ENCODE measurements at regions not wholly inside any gene's neighbourhood (a gene's known extent, or its start where the extent isn't known, plus 50 kb on each side); places are given as distances from the start of the nearest gene placed in this dataset.

- DNase-seq = no peak
Observed at GRCh38 chr3:25117005-25117593, 311.0 kb upstream of the RARB start.

GRCh38 chr3:25119682-25120081 is 308.4 kb upstream of the RARB start:
- DNase-seq = no peak

- DNase-seq = no peak
Observed at GRCh38 chr3:25120665-25121064, 307.4 kb upstream of the RARB start.

- no peak for DNase-seq
Observed at GRCh38 chr3:25125201-25125600, 302.9 kb upstream of the RARB start.

GRCh38 chr3:25128735-25129134 is 299.3 kb upstream of the RARB start:
- no peak for DNase-seq

- DNase-seq = no peak
Observed at GRCh38 chr3:25130724-25131520, 297.1 kb upstream of the RARB start.

- no peak for DNase-seq
Observed at GRCh38 chr3:25133588-25133987, 294.5 kb upstream of the RARB start.

- DNase-seq = no peak
Observed at GRCh38 chr3:25137606-25138005, 290.5 kb upstream of the RARB start.

GRCh38 chr3:25139267-25139666 is 288.8 kb upstream of the RARB start:
- DNase-seq = no peak

GRCh38 chr3:25142609-25143355 is 285.3 kb upstream of the RARB start:
- peak in 1 of 3 experiments; percentile 5 for DNase-seq

GRCh38 chr3:25143356-25144025 is 284.6 kb upstream of the RARB start:
- no peak for DNase-seq

GRCh38 chr3:25144430-25144829 is 283.6 kb upstream of the RARB start:
- peak in 1 of 3 experiments; percentile 28 for DNase-seq

GRCh38 chr3:25145176-25145575 is 282.9 kb upstream of the RARB start:
- no peak for DNase-seq

- DNase-seq = no peak
Observed at GRCh38 chr3:25150199-25150598, 277.9 kb upstream of the RARB start.

- peak in 1 of 3 experiments; percentile 19 for DNase-seq
Observed at GRCh38 chr3:25151281-25151902, 276.7 kb upstream of the RARB start.

GRCh38 chr3:25151903-25152295 is 276.2 kb upstream of the RARB start:
- DNase-seq = no peak

- DNase-seq = no peak
Observed at GRCh38 chr3:25153136-25153535, 274.9 kb upstream of the RARB start.

- DNase-seq = peak in 1 of 3 experiments; percentile 36
Observed at GRCh38 chr3:25153561-25153960, 274.5 kb upstream of the RARB start.

GRCh38 chr3:25155652-25156471 is 272.2 kb upstream of the RARB start:
- DNase-seq = no peak

- no peak for DNase-seq
Observed at GRCh38 chr3:25156626-25157025, 271.4 kb upstream of the RARB start.

GRCh38 chr3:25165306-25165705 is 262.8 kb upstream of the RARB start:
- no peak for DNase-seq

- DNase-seq = no peak
Observed at GRCh38 chr3:25166016-25166415, 262.0 kb upstream of the RARB start.
